GM19463 (cell line): ENCODE measurements at regions not wholly inside any gene's neighbourhood (a gene's known extent, or its start where the extent isn't known, plus 50 kb on each side); places are given as distances from the start of the nearest gene placed in this dataset.

ENCODE experiments used
- ATAC-seq: cut with Tn5 transposase; IDR thresholded peaks from one replicate; pipeline ENCODE4 v1.9.1; 2021; ENCODE audit warnings: mild to moderate bottlenecking, moderate library complexity; ENCODE audit not compliant: unreplicated experiment

DNA sequence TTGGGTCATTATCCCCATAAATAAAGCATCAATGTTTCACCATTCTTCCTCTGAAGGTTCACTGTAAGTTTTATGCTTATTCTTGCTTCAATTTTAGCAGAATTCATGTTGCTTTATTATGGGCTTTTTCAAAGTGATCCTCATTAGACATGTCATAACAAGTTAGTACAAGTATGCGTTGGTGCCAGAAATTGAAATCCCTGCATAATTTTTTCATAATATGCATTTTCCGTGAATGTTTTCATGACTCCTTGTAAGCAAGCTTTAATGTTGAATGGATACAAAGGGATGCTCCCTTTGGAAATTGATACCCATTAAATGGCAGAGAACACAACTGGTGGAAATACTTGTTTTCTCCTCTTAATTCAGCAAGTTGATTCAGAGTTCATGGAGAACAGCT, 179.7 kb downstream of the ST6GAL2 start:
- no peak for ATAC-seq

- ATAC-seq = no peak
Observed at GRCh38 chr2:106708209-106708608, 177.8 kb downstream of the ST6GAL2 start.

- ATAC-seq = no peak
Observed at GRCh38 chr2:106709229-106709628, 176.7 kb downstream of the ST6GAL2 start.

DNA sequence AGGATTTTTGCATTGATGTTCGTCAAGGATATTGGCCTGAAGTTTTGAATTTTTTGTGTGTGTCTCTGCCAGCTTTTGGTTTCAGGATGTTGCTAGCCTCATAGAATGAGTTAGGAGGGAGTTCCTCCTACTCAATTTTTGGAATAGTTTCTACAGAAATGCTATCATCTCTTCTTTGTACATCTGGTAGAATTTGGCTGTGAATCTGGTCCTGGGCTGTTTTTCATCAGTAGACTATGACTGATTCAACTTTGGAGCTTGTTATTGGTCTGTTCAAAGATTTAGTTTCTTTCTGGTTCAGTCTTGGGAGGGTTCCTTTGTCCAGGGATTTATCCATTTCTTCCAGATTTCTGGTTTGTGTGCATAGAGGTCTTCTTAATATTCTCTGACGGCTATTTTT, 166.7 kb downstream of the ST6GAL2 start:
- ATAC-seq = no peak

DNA sequence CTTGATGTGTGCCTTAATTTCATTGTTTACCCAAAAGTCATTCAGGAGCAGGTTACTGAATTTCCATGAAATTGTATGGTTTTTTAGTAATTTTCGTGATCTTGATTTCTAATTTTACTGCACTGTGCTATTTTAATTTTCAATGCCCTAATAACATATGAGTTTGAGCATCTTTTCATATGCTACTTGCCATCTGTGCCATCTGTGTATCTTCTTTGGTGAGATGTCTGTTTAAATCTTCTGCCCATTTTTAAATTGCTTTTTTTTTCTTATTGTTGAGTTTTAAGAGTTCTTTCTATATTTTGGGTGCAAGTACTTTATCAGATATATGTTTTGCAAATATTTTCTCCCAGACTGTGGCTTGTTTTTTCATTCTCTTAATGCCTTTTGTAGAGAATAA, 165.9 kb downstream of the ST6GAL2 start:
- no peak for ATAC-seq

DNA sequence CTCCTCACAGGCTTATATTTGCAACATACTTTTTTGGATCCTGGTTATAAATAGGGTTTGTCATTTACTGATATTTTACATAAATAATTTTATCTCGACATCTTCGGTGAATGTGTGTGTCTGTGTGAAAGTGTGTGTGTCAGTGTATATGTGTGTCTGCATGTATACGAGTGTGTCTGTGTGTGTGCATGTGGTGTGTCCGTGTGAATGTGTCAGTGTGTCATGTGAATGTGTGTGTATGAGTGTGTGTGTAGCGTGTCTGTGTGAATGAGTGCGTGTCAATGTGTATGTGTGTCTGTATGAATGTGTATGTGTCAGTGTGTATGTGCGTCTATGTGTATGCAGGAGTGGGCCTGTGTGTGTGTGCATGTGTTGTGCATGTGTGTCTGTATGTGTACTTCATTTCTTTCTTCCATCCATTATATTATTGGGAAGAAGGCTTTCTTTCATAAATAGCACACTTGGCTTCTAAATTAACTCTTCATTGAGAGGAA, 161.6 kb downstream of the ST6GAL2 start:
- no peak for ATAC-seq

GRCh38 chr2:106734165-106734564, 151.8 kb downstream of the ST6GAL2 start:
- no peak for ATAC-seq

DNA sequence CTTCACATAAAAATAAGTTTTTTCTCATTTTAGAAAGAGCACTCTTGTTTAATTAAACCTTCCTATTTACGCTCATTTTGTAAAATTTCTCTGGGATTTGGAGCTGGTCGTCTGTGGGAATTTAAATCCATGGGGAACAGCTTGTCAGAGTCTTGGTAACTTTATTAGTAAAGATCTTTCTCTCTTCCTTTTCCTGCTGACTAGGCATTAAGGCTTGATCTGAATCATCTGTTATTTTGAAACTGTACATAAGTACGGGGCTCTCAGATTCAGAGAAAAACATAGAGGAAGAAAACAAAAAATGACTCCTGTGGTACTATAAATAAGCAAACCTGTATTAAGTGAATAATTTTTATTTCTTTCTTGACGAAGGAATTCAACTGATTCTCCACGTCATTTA, 150.2 kb downstream of the ST6GAL2 start:
- no peak for ATAC-seq

DNA sequence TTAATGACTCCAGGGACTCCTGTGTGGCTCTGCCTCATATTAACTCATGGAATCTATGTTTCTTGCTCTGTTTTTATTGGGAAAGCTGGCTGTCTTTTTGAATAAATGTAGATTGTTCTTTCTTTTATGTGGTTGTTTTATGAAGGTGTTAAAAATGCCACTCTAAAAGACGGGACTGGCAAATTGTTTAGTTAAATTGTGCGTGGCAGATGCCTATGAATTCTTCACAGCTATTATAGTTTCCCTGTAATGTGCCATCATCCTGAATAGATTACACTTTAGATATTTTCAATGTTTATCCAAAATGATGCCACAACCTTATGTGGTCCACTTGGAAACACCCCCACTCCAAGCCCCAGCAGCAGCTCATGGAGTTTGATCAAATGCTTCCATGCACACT, 149.7 kb downstream of the ST6GAL2 start:
- ATAC-seq = no peak

DNA sequence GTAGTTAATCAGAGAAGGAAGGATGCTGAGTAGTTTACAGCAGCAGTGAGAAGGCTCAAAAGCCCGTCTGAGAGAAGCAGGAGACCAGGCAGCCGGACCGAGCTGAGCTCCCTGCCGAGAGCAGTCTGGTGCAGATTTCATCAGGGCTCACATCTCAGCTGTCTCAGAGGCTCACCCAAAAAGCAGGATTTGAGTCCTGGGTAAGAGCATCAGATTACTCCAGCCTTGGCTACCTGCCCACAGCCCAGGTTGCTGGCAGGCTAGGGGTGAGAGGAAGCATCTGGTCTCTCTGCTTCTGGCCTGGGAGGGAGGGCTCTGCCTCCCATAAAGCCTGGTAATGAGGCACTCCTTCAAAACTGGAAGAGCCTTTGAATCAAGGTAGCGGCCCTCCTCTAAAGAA, 140.5 kb downstream of the ST6GAL2 start:
- no peak for ATAC-seq

- ATAC-seq = no peak
Observed at GRCh38 chr2:106749823-106750222, 136.1 kb downstream of the ST6GAL2 start.
